ENCODE measurements at regions not wholly inside any gene's neighbourhood (a gene's known extent, or its start where the extent isn't known, plus 50 kb on each side); places are given as distances from the start of the nearest gene placed in this dataset.
"Not testable (repeated sequence)": the region's sequence is repeated elsewhere in the genome, so short reads cannot be mapped to it uniquely, and the experiment has no call there.

- DNase-seq = no peak
Measured at GRCh38 chr4:164526933-164527583, 226.9 kb upstream of the SMIM31 start.

GRCh38 chr4:164529058-164529457, 224.9 kb upstream of the SMIM31 start:
- no peak for DNase-seq

GRCh38 chr4:164529486-164529885, 224.4 kb upstream of the SMIM31 start:
- no peak for DNase-seq

GRCh38 chr4:164531336-164531735, 222.6 kb upstream of the SMIM31 start:
- no peak for DNase-seq

GRCh38 chr4:164536814-164537213, 217.1 kb upstream of the SMIM31 start:
- no peak for DNase-seq

GRCh38 chr4:164538097-164538496, 215.8 kb upstream of the SMIM31 start:
- DNase-seq = no peak

GRCh38 chr4:164540987-164541386, 212.9 kb upstream of the SMIM31 start:
- no peak for DNase-seq

GRCh38 chr4:164542431-164542830, 211.5 kb upstream of the SMIM31 start:
- no peak for DNase-seq

- no peak for DNase-seq
Measured at GRCh38 chr4:164550989-164551712, 202.8 kb upstream of the SMIM31 start.

GRCh38 chr4:164551713-164552040, 202.3 kb upstream of the SMIM31 start:
- DNase-seq = no peak

- no peak for DNase-seq
Measured at GRCh38 chr4:164571593-164572390, 182.1 kb upstream of the SMIM31 start.

GRCh38 chr4:164572877-164573279, 181.1 kb upstream of the SMIM31 start:
- no peak for DNase-seq

GRCh38 chr4:164575861-164576260, 178.1 kb upstream of the SMIM31 start:
- no peak for DNase-seq

GRCh38 chr4:164579270-164579942, 174.5 kb upstream of the SMIM31 start:
- DNase-seq = no peak

GRCh38 chr4:164591666-164592065, 162.3 kb upstream of the SMIM31 start:
- DNase-seq = no peak

- DNase-seq = no peak
Measured at GRCh38 chr4:164595751-164596150, 158.2 kb upstream of the SMIM31 start.

GRCh38 chr4:164596318-164596878, 157.5 kb upstream of the SMIM31 start:
- DNase-seq = no peak

- no peak for DNase-seq
Measured at GRCh38 chr4:164596927-164597326, 157.0 kb upstream of the SMIM31 start.

GRCh38 chr4:164601653-164602052, 152.3 kb upstream of the SMIM31 start:
- DNase-seq = no peak

GRCh38 chr4:164605791-164606190, 148.1 kb upstream of the SMIM31 start:
- not testable (repeated sequence) for DNase-seq

GRCh38 chr4:164606478-164606877, 147.5 kb upstream of the SMIM31 start:
- no peak for DNase-seq

GRCh38 chr4:164613256-164613655, 140.7 kb upstream of the SMIM31 start:
- no peak for DNase-seq

- no peak for DNase-seq
Measured at GRCh38 chr4:164613792-164614191, 140.1 kb upstream of the SMIM31 start.

All from suppressor macrophage (primary cell).